BE2C (cell line): ENCODE measurements at regions not wholly inside any gene's neighbourhood (a gene's known extent, or its start where the extent isn't known, plus 50 kb on each side); places are given as distances from the start of the nearest gene placed in this dataset.

Experiments
- DNase-seq: peaks from one replicate; pipeline ENCODE4 v3.0.0-alpha.2; 2020
- H3K27me3 ChIP-seq: fragments of 250-450 bp; sonication (Bioruptor Pico); 2 replicates; pipeline ENCODE4 v1.5.1; 2020; ENCODE audit warnings: mild to moderate bottlenecking
- H3K36me3 ChIP-seq: fragments of 250-450 bp; sonication (Bioruptor Pico); 2 replicates; pipeline ENCODE4 v1.5.1; 2020; ENCODE audit warnings: mild to moderate bottlenecking
- H3K4me1 ChIP-seq: fragments of 250-450 bp; sonication (Bioruptor Pico); 2 replicates; pipeline ENCODE4 v1.5.1; 2020
- H3K4me3 ChIP-seq: 2 replicates; pipeline ENCODE4 v1.5.1; 2011; ENCODE audit warnings: low read depth, low read length
- H3K9me3 ChIP-seq: fragments of 250-450 bp; sonication (Bioruptor Pico); 2 replicates; pipeline ENCODE4 v1.5.1; 2020
- CTCF ChIP-seq: IDR thresholded peaks from 2 replicates; pipeline ENCODE4 v1.5.1; 2012; ENCODE audit warnings: mild to moderate bottlenecking, low read depth, low read length

- H3K27me3 ChIP-seq, result no peaks in the 10 kb centered on the region
- TF ChIP-seq CTCF, result no peak
- no peak for DNase-seq
Measured at GRCh38 chr20:21781446-21782075, 76.1 kb downstream of the PAX1 start.

GRCh38 chr20:21780528-21780927 is 75.1 kb downstream of the PAX1 start:
- H3K9me3 ChIP-seq, result no peaks in the 10 kb centered on the region
- H3K4me3 ChIP-seq, result no peak overlapping the region
- no peaks in the 10 kb centered on the region for H3K4me1 ChIP-seq
- no peak for DNase-seq
- H3K27me3 ChIP-seq, result no peaks in the 10 kb centered on the region
- no peak for TF ChIP-seq CTCF
- H3K36me3 ChIP-seq, result no peaks in the 10 kb centered on the region

More at GRCh38 chr20:21781446-21782075, 76.1 kb downstream of the PAX1 start:
- Histone ChIP-seq H3K9me3 (no peaks in the 10 kb centered on the region), H3K4me1 (no peaks in the 10 kb centered on the region), H3K36me3 (no peaks in the 10 kb centered on the region), H3K4me3 (no peak overlapping the region)
